ENCODE measurements at regions not wholly inside any gene's neighbourhood (a gene's known extent, or its start where the extent isn't known, plus 50 kb on each side); places are given as distances from the start of the nearest gene placed in this dataset.

DNA sequence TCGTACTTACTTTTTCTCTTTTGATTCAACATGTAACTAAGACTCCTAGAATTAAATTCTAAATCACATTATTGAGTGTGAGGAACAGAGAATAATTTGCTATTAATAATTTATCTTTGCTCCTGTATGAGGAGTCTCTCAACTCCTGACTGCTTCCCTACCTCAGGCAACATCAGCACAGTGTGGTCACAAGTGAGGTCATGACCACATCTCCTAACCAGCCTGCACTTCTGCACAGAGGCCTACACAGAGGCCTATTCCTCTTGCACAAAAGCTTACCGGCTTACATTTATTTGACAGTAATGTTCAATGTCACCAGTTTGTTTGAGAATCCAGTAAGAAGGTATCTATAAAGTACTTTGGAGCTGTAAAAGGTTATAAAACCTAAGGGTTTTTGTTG is 637.4 kb upstream of the MARCKS start:
- H3K9me3 ChIP-seq, result no peaks in the 10 kb centered on the region
- WGBS (ENCODE audit: low lambda C conversion rate), result 94% methylated on average over 2 of the region's 2 CpGs
- no peak overlapping the region for H3K4me2 ChIP-seq
- H3K4me1 ChIP-seq (ENCODE audit: control insufficient read depth in 1 of 2, insufficient read depth in 2 of 2, low read depth in 1 of 2, low read length in 1 of 2), result peaks cover 0 to 4% of the 10 kb centered on the region in 2 experiments; a peak in 3 of 4 replicates
- H3K27ac ChIP-seq (ENCODE audit: low read depth in 2 of 2, low read length in 1 of 2), result no peak overlapping the region; a peak in 1 of 4 replicates
- no peaks in the 10 kb centered on the region for H4K20me1 ChIP-seq (ENCODE audit: insufficient read depth)
- ChIA-PET POLR2A (interaction anchor here (0.6 kb wide), 1 partner anchor 256 kb away, joined by 3 read pairs; no protein-coding TSS in a partner anchor), CTCF (no interaction called here)
- no peak for DNase-seq
- H2AFZ ChIP-seq (ENCODE audit: low read depth), result no peak overlapping the region
- no peak overlapping the region for H3K9ac ChIP-seq
- H3K27me3 ChIP-seq (ENCODE audit: insufficient read depth), result no peaks in the 10 kb centered on the region
- H3K9me2 ChIP-seq, result no peaks in the 10 kb centered on the region
- peaks cover 0 to 3% of the 10 kb centered on the region in 2 experiments for H3K36me3 ChIP-seq (replicated peaks in 1 of 2; ENCODE audit: control insufficient read depth in 1 of 2, insufficient read depth in 2 of 2, low read length in 1 of 2)
- no peaks in the 10 kb centered on the region for H3K79me2 ChIP-seq (ENCODE audit: insufficient read depth)
- H3F3A ChIP-seq (replicated peaks; ENCODE audit: insufficient read depth), result no peaks in the 10 kb centered on the region
- TF ChIP-seq JUND (IDR thresholded peaks at IDR 0.05) (no peak), TAF1 (IDR thresholded peaks at IDR 0.05; ENCODE audit: borderline replicate concordance, low read depth, low read length) (no peak), POLR2AphosphoS5 (IDR thresholded peaks at IDR 0.05; ENCODE audit: low read depth, low read length) (no peak), NRF1 (IDR thresholded peaks at IDR 0.05; ENCODE audit: low read depth, low read length) (no peak), ELF1 (IDR thresholded peaks at IDR 0.05) (no peak), MXI1 (IDR thresholded peaks at IDR 0.05; ENCODE audit: low read depth, low read length) (no peak), EZH2phosphoT487 (IDR thresholded peaks at IDR 0.05; ENCODE audit: borderline replicate concordance, low read depth) (no peak), RCOR1 (IDR thresholded peaks at IDR 0.05; ENCODE audit: low read length) (no peak), TCF12 (IDR thresholded peaks at IDR 0.05) (no peak), EP300 (IDR thresholded peaks at IDR 0.05; ENCODE audit: borderline replicate concordance in 1 of 2, low read depth in 1 of 2, low read length in 1 of 2) (no peak), CHD2 (IDR thresholded peaks at IDR 0.05; ENCODE audit: low read length, partially characterized antibody) (no peak)
- TF ChIP-seq, protein P1, sequence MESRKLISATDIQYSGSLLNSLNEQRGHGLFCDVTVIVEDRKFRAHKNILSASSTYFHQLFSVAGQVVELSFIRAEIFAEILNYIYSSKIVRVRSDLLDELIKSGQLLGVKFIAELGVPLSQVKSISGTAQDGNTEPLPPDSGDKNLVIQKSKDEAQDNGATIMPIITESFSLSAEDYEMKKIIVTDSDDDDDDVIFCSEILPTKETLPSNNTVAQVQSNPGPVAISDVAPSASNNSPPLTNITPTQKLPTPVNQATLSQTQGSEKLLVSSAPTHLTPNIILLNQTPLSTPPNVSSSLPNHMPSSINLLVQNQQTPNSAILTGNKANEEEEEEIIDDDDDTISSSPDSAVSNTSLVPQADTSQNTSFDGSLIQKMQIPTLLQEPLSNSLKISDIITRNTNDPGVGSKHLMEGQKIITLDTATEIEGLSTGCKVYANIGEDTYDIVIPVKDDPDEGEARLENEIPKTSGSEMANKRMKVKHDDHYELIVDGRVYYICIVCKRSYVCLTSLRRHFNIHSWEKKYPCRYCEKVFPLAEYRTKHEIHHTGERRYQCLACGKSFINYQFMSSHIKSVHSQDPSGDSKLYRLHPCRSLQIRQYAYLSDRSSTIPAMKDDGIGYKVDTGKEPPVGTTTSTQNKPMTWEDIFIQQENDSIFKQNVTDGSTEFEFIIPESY (IDR thresholded peaks at IDR 0.05; ENCODE audit: borderline replicate concordance, low read depth), result no peak
- TF ChIP-seq, protein P2, sequence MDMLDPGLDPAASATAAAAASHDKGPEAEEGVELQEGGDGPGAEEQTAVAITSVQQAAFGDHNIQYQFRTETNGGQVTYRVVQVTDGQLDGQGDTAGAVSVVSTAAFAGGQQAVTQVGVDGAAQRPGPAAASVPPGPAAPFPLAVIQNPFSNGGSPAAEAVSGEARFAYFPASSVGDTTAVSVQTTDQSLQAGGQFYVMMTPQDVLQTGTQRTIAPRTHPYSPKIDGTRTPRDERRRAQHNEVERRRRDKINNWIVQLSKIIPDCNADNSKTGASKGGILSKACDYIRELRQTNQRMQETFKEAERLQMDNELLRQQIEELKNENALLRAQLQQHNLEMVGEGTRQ (IDR thresholded peaks at IDR 0.05; ENCODE audit: borderline replicate concordance, low read depth, low read length), result no peak
- TF ChIP-seq, protein P3, sequence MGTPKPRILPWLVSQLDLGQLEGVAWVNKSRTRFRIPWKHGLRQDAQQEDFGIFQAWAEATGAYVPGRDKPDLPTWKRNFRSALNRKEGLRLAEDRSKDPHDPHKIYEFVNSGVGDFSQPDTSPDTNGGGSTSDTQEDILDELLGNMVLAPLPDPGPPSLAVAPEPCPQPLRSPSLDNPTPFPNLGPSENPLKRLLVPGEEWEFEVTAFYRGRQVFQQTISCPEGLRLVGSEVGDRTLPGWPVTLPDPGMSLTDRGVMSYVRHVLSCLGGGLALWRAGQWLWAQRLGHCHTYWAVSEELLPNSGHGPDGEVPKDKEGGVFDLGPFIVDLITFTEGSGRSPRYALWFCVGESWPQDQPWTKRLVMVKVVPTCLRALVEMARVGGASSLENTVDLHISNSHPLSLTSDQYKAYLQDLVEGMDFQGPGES (IDR thresholded peaks at IDR 0.05; ENCODE audit: low read depth, low read length), result no peak
- TF ChIP-seq, protein P4, sequence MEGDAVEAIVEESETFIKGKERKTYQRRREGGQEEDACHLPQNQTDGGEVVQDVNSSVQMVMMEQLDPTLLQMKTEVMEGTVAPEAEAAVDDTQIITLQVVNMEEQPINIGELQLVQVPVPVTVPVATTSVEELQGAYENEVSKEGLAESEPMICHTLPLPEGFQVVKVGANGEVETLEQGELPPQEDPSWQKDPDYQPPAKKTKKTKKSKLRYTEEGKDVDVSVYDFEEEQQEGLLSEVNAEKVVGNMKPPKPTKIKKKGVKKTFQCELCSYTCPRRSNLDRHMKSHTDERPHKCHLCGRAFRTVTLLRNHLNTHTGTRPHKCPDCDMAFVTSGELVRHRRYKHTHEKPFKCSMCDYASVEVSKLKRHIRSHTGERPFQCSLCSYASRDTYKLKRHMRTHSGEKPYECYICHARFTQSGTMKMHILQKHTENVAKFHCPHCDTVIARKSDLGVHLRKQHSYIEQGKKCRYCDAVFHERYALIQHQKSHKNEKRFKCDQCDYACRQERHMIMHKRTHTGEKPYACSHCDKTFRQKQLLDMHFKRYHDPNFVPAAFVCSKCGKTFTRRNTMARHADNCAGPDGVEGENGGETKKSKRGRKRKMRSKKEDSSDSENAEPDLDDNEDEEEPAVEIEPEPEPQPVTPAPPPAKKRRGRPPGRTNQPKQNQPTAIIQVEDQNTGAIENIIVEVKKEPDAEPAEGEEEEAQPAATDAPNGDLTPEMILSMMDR (IDR thresholded peaks at IDR 0.05), result no peak
- no peak overlapping the region for H3K4me3 ChIP-seq (ENCODE audit: low read depth in 2 of 2, low read length in 1 of 2)

Data from SK-N-SH (cell line).